Spleen (tissue), 11 donors: ENCODE measurements at regions not wholly inside any gene's neighbourhood (a gene's known extent, or its start where the extent isn't known, plus 50 kb on each side); places are given as distances from the start of the nearest gene placed in this dataset.

ENCODE experiments used
- DNase-seq: peaks from one replicate; pipeline ENCODE4 v3.0.0-alpha.2; 2020
- H3K27ac ChIP-seq, 8 donors: fragments of 200-600 bp; sonication (generic) in 7 of 8; 1 replicate in 4 of 8; 2 replicates in 4 of 8; pipeline versions ENCODE4 v1.5.0 to v1.8.0; 2016 to 2021; ENCODE audit warnings: inconsistent platforms in 4 of 8, mild to moderate bottlenecking in 4 of 8, moderate library complexity in 1 of 8
- H3K27me3 ChIP-seq, 7 donors: fragments of 200-600 bp; sonication (generic) in 6 of 7; replicated peaks in 1 of 7; 1 replicate in 4 of 7; 2 replicates in 3 of 7; pipeline versions ENCODE4 v1.5.0 to v1.8.0; 2016 to 2021; ENCODE audit warnings: inconsistent platforms in 3 of 7, mild to moderate bottlenecking in 1 of 7
- H3K36me3 ChIP-seq, 6 donors: fragments of 200-600 bp; sonication (generic) in 5 of 6; 1 replicate in 4 of 6; 2 replicates in 2 of 6; pipeline versions ENCODE4 v1.5.0 to v1.8.0; 2016 to 2021; ENCODE audit warnings: inconsistent platforms in 2 of 6
- H3K4me1 ChIP-seq, 6 donors: fragments of 200-600 bp; sonication (generic) in 5 of 6; 1 replicate in 3 of 6; 2 replicates in 3 of 6; pipeline versions ENCODE4 v1.5.0 to v1.8.0; 2016 to 2021; ENCODE audit warnings: inconsistent platforms in 3 of 6
- H3K4me3 ChIP-seq, 8 donors: fragments of 200-600 bp; sonication (generic) in 7 of 8; 1 replicate in 4 of 8; 2 replicates in 4 of 8; pipeline versions ENCODE4 v1.5.0 to v1.8.0; 2016 to 2021; ENCODE audit warnings: inconsistent platforms in 4 of 8, mild to moderate bottlenecking in 4 of 8, moderate library complexity in 2 of 8
- H3K9me3 ChIP-seq, 8 donors: fragments of 200-600 bp; sonication (generic) in 7 of 8; 1 replicate in 4 of 8; 2 replicates in 4 of 8; pipeline versions ENCODE4 v1.5.0 to v1.8.0; 2016 to 2021; ENCODE audit warnings: inconsistent platforms in 4 of 8
- POLR2A ChIP-seq, 3 donors: fragments of 450-650 bp; IDR thresholded peaks; one replicate each; pipeline ENCODE4 v1.5.1; 2017; ENCODE audit warnings: antibody characterized with exemption in 3 of 3, mild to moderate bottlenecking in 1 of 3
- POLR2AphosphoS5 ChIP-seq, 3 donors: sonication (generic); formaldehyde crosslinking; IDR thresholded peaks; one replicate each; pipeline ENCODE4 v1.5.1; 2017; ENCODE audit warnings: antibody characterized with exemption in 3 of 3
- WGBS, 5 donors: extraction: QIAGEN DNeasy Blood & Tissue Kit in 3 of 5; methylation state at CpG; one replicate each; pipeline versions ENCODE4 v1.1.5 to v1.1.7; 2013 to 2018; 5-methylcytosine and 5-hydroxymethylcytosine counted together
- intact Hi-C: fragments of 100-400 bp; cut with DNase I; formaldehyde crosslinking; loops from one replicate; pipeline ENCODE4 v1.15.0; 2023; ENCODE audit warnings: low total_unique reads
- TF ChIP-seq, protein P1 (sequence below), 11 experiments: fragments of 200-600 bp in 7 of 11; fragments of 450-650 bp in 4 of 11; sonication (generic) in 4 of 11; IDR thresholded peaks in 8 of 11; conservative IDR thresholded peaks in 3 of 11; 1 replicate in 7 of 11; 2 replicates in 4 of 11; pipeline versions ENCODE4 v1.4.0 to v1.8.0; 2016 to 2021; ENCODE audit warnings: antibody characterized with exemption in 11 of 11, inconsistent platforms in 4 of 11, mild to moderate bottlenecking in 1 of 11
- donor health status: healthy with polysubstance abuse.
- donor health status: DM: no; HTN: no; CAD: no; lungs with moderate emphysema.
- donor health status: DM: no; HTN: no; CAD: no.
- donor health status: Bipolar disorder and iron deficiency.
- donor health status: healthy.
- donor health status: DM: no; HTN: no; CAD: no.
- donor health status: DM: yes; HTN: yes; CAD: no.

DNA sequence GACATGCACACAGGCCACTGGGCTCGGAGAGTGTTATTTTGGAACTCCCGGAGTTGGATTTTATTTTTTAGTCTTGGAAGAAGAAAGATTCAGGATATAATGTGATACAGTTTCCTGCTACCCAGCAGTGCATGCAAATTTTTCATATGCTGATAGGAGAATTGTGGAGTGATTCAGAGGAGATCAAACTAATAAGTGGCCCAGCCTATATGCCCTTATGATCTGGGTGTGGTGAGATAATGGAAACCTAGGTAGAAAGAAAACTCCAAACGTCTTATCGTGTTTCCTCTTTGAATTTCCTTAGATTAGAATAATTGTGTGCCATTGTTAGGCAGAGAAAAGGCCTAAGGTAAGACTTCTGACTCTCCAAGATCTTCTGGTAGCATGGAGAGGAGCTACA lies 401.2 kb upstream of the BTBD3 start:
- TF ChIP-seq, protein P1, sequence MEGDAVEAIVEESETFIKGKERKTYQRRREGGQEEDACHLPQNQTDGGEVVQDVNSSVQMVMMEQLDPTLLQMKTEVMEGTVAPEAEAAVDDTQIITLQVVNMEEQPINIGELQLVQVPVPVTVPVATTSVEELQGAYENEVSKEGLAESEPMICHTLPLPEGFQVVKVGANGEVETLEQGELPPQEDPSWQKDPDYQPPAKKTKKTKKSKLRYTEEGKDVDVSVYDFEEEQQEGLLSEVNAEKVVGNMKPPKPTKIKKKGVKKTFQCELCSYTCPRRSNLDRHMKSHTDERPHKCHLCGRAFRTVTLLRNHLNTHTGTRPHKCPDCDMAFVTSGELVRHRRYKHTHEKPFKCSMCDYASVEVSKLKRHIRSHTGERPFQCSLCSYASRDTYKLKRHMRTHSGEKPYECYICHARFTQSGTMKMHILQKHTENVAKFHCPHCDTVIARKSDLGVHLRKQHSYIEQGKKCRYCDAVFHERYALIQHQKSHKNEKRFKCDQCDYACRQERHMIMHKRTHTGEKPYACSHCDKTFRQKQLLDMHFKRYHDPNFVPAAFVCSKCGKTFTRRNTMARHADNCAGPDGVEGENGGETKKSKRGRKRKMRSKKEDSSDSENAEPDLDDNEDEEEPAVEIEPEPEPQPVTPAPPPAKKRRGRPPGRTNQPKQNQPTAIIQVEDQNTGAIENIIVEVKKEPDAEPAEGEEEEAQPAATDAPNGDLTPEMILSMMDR (IDR thresholded peaks at IDR 0.05 in 8 of 11, conservative IDR thresholded peaks at IDR 0.05 in 3 of 11), result no peak
- no peak for TF ChIP-seq POLR2AphosphoS5 (IDR thresholded peaks at IDR 0.05)
- TF ChIP-seq POLR2A (IDR thresholded peaks at IDR 0.05), result no peak
- Histone ChIP-seq H3K36me3 (no peaks in the 10 kb centered on the region), H3K4me1 (no peaks in the 10 kb centered on the region), H3K9me3 (no peaks in the 10 kb centered on the region), H3K27me3 (no peaks in the 10 kb centered on the region), H3K27ac (no peak overlapping the region), H3K4me3 (no peak overlapping the region)
- DNase-seq, result no peak
- WGBS, 5 donors, result 79 to 88% (median 81%) methylated on average over 4 of the region's 4 CpGs
- intact Hi-C loops, result no loop called here

DNA sequence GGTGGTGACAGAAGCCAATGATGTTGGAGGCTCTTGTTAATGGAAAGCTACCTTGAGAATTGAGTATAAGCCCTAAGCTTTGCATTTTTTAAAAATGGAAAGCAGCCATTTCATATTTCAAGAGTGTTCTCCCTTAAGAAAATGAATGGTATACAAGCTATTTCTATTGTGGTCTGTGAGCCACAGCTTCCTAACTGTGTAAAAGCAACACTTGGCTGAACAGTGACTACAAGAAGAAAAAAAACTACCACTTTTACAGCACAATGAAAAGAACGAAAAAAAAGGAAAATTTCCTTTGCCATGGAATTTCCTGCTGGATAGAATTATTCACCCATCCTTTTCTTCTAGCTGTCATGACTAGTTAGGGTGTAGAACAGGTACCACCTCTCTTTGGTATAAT lies 397.1 kb upstream of the BTBD3 start:
- no peaks in the 10 kb centered on the region for H3K4me1 ChIP-seq
- no peak for DNase-seq
- H3K4me3 ChIP-seq, result no peak overlapping the region
- H3K27me3 ChIP-seq, result no peaks in the 10 kb centered on the region
- no peaks in the 10 kb centered on the region for H3K36me3 ChIP-seq
- TF ChIP-seq POLR2AphosphoS5 (IDR thresholded peaks at IDR 0.05), result no peak
- TF ChIP-seq, protein P1 (IDR thresholded peaks at IDR 0.05 in 8 of 11, conservative IDR thresholded peaks at IDR 0.05 in 3 of 11), result no peak
- TF ChIP-seq POLR2A (IDR thresholded peaks at IDR 0.05), result no peak
- intact Hi-C loops, result no loop called here
- H3K9me3 ChIP-seq, result peaks cover 0 to 18% (median 9%) of the 10 kb centered on the region in 8 donors
- no peak overlapping the region for H3K27ac ChIP-seq
- 0 to 26% (median 18%) methylated on average over 1 of the region's 1 CpG for WGBS, 5 donors

DNA sequence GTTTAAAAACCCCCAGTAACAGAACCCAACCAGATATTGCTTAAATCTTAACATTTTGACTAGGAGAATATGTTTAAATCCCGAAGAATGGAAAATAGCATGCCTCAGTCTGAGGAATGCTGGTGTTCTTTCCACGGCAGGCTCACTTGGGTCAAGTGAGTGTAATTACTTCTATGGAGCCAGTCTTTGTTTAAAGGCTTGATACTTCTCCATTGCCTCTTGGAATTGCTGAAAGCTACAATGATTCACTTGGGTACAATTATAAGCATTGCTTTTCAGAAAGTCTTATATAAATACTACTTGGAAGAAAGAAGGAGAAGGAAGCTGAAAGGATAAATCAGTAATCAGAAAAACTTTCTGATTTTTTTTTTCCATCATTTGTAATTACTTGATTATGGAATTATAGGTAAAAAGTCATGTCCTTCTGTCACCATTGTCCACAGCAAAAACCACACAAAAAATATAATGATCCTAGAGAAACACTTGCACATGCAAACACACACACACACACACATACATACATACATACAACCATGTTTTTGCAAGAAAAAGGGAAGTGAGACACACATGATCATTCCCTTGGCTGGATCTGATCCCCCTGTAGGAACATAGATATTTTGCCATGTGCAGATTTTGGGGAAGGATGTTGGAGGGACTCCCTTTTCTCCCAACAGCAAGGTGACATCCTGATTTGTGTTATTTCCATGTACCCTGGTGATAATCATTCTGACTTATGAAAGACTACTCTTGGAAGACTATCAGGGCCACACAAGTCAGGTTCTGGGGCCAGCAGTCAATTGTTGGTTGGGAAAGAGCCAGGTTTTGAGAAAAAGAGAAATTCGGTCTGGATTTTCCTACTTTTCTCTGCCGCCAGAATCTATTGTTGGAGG lies 396.0 kb upstream of the BTBD3 start:
- WGBS, 5 donors, result 80 to 88% (median 84%) methylated on average over 4 of the region's 4 CpGs
- intact Hi-C loops, result no loop called here
- TF ChIP-seq POLR2AphosphoS5 (IDR thresholded peaks at IDR 0.05), result no peak
- no peak for TF ChIP-seq POLR2A (IDR thresholded peaks at IDR 0.05)
- TF ChIP-seq, protein P1 (IDR thresholded peaks at IDR 0.05 in 8 of 11, conservative IDR thresholded peaks at IDR 0.05 in 3 of 11), result no peak
- no peak overlapping the region for H3K4me3 ChIP-seq
- DNase-seq, result no peak
- H3K27ac ChIP-seq, result no peak overlapping the region
- H3K4me1 ChIP-seq, result no peaks in the 10 kb centered on the region
- no peaks in the 10 kb centered on the region for H3K36me3 ChIP-seq
- no peaks in the 10 kb centered on the region for H3K27me3 ChIP-seq
- H3K9me3 ChIP-seq, result peaks cover 0 to 18% (median 9%) of the 10 kb centered on the region in 8 donors

DNA sequence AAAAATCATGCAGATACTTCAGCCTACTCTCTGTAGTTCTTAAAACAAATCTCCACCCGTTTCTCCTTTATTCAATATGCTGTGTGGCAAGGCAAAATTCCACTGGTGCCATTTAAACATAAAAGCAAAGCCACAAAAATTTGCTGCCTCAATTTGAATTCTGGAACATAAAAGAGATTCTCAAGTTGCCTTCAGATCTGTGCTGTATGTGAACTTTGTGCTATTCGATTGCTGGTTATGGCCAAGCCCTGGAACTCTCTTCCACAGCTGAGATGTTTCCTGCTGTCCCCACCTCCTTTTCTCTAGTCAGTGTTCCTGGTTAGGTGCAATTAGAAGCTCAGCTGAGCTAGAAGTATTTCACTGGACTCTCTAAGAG lies 395.3 kb upstream of the BTBD3 start:
- WGBS, 5 donors, result 74 to 86% (median 80%) methylated on average over 2 of the region's 2 CpGs
- intact Hi-C loops, result no loop called here
- H3K9me3 ChIP-seq, result peaks cover 0 to 19% (median 9%) of the 10 kb centered on the region in 8 donors
- no peaks in the 10 kb centered on the region for H3K27me3 ChIP-seq
- no peak for DNase-seq
- H3K4me1 ChIP-seq, result no peaks in the 10 kb centered on the region
- no peak overlapping the region for H3K4me3 ChIP-seq
- H3K27ac ChIP-seq, result no peak overlapping the region
- TF ChIP-seq POLR2AphosphoS5 (IDR thresholded peaks at IDR 0.05) (no peak), POLR2A (IDR thresholded peaks at IDR 0.05) (no peak)
- TF ChIP-seq, protein P1 (IDR thresholded peaks at IDR 0.05 in 8 of 11, conservative IDR thresholded peaks at IDR 0.05 in 3 of 11), result no peak
- no peaks in the 10 kb centered on the region for H3K36me3 ChIP-seq
